H9 (cell line): ENCODE measurements at regions not wholly inside any gene's neighbourhood (a gene's known extent, or its start where the extent isn't known, plus 50 kb on each side); places are given as distances from the start of the nearest gene placed in this dataset.
A peak's percentile ranks its signal among the peaks of the same experiment; 100 is the strongest.

Experiments used
- DNase-seq: peaks from one replicate; pipeline ENCODE4 v3.0.0-alpha.2; 2017
- H2AFZ ChIP-seq: one replicate; pipeline ENCODE4 v1.6.1; 2013; ENCODE audit warnings: mild to moderate bottlenecking, low read length, control low read depth, moderate library complexity
- H2AK5ac ChIP-seq: 2 replicates; pipeline ENCODE4 v1.6.1; 2013; ENCODE audit warnings: low read length, control low read depth, mixed read lengths; ENCODE audit not compliant: insufficient read length
- H2BK120ac ChIP-seq: one replicate; pipeline ENCODE4 v1.6.1; 2013; ENCODE audit warnings: low read depth, mild to moderate bottlenecking, low read length, control low read depth, inconsistent platforms; ENCODE audit not compliant: poor library complexity, severe bottlenecking
- H2BK12ac ChIP-seq: 2 replicates; pipeline ENCODE4 v1.6.1; 2013; ENCODE audit warnings: low read length, control low read depth, mixed read lengths, low read depth; ENCODE audit not compliant: insufficient read length
- H2BK15ac ChIP-seq: 2 replicates; pipeline ENCODE4 v1.6.1; 2013; ENCODE audit warnings: low read depth, low read length, control low read depth
- H2BK20ac ChIP-seq: one replicate; pipeline ENCODE4 v1.6.1; 2013; ENCODE audit warnings: low read depth, mild to moderate bottlenecking, low read length, control low read depth, inconsistent platforms; ENCODE audit not compliant: poor library complexity, severe bottlenecking
- H2BK5ac ChIP-seq: 2 replicates; pipeline ENCODE4 v1.6.1; 2013; ENCODE audit warnings: low read length, control low read depth, mixed read lengths; ENCODE audit not compliant: insufficient read length
- H3K14ac ChIP-seq: 2 replicates; pipeline ENCODE4 v1.6.1; 2013; ENCODE audit warnings: low read length, control low read depth; ENCODE audit not compliant: insufficient read depth
- H3K18ac ChIP-seq: 2 replicates; pipeline ENCODE4 v1.6.1; 2013; ENCODE audit warnings: low read depth, mild to moderate bottlenecking, mixed read lengths, low read length, control low read depth; ENCODE audit not compliant: insufficient read length
- H3K23ac ChIP-seq: 2 replicates; pipeline ENCODE4 v1.6.1; 2013; ENCODE audit warnings: low read length, control low read depth, mixed read lengths, low read depth; ENCODE audit not compliant: insufficient read length
- H3K23me2 ChIP-seq: 2 replicates; pipeline ENCODE4 v1.6.1; 2013; ENCODE audit warnings: low read depth, mild to moderate bottlenecking, mixed read lengths, low read length, control low read depth; ENCODE audit not compliant: insufficient read length, poor library complexity, severe bottlenecking
- H3K27ac ChIP-seq: 2 replicates; pipeline ENCODE4 v1.5.1; 2013; ENCODE audit warnings: low read length, control low read depth, mixed read lengths, low read depth; ENCODE audit not compliant: insufficient read length
- H3K27me3 ChIP-seq: 2 replicates; pipeline ENCODE4 v1.6.1; 2013; ENCODE audit warnings: low read length, control low read depth, inconsistent platforms; ENCODE audit not compliant: insufficient read depth
- H3K4ac ChIP-seq: 2 replicates; pipeline ENCODE4 v1.6.1; 2013; ENCODE audit warnings: low read depth, mild to moderate bottlenecking, control low read depth, inconsistent platforms, low read length, moderate library complexity
- H3K4me1 ChIP-seq: 2 replicates; pipeline ENCODE4 v1.6.1; 2013; ENCODE audit warnings: low read length, control low read depth, inconsistent platforms; ENCODE audit not compliant: insufficient read depth
- H3K4me2 ChIP-seq: 2 replicates; pipeline ENCODE4 v1.6.1; 2013; ENCODE audit warnings: low read length, control low read depth, mixed read lengths; ENCODE audit not compliant: insufficient read length, insufficient read depth
- H3K56ac ChIP-seq: 2 replicates; pipeline ENCODE4 v1.6.1; 2013; ENCODE audit warnings: low read depth, mild to moderate bottlenecking, mixed read lengths, low read length, control low read depth; ENCODE audit not compliant: insufficient read length
- H3K79me1 ChIP-seq: 2 replicates; pipeline ENCODE4 v1.6.1; 2013; ENCODE audit warnings: low read depth, mild to moderate bottlenecking, moderate library complexity, low read length, control low read depth, inconsistent platforms; ENCODE audit not compliant: insufficient read depth, poor library complexity, severe bottlenecking
- H3K79me2 ChIP-seq: 2 replicates; pipeline ENCODE4 v1.6.1; 2013; ENCODE audit warnings: low read length, control low read depth, inconsistent platforms; ENCODE audit not compliant: insufficient read depth
- H3K9ac ChIP-seq: 2 replicates; pipeline ENCODE4 v1.6.1; 2013; ENCODE audit warnings: low read length, control low read depth, mixed read lengths; ENCODE audit not compliant: insufficient read length; ENCODE audit errors: extremely low read depth
- H3K9me3 ChIP-seq: one replicate; pipeline ENCODE4 v1.6.1; 2013; ENCODE audit warnings: low read depth, low read length, inconsistent platforms; ENCODE audit not compliant: control insufficient read depth
- H3T11ph ChIP-seq: one replicate; pipeline ENCODE4 v1.6.1; 2013; ENCODE audit warnings: mild to moderate bottlenecking, low read length, control low read depth, inconsistent platforms
- H4K20me1 ChIP-seq: one replicate; pipeline ENCODE4 v1.6.1; 2013; ENCODE audit not compliant: control insufficient read depth, insufficient read length, insufficient read depth
- H4K5ac ChIP-seq: 2 replicates; pipeline ENCODE4 v1.6.1; 2013; ENCODE audit warnings: low read depth, mild to moderate bottlenecking, mixed read lengths, low read length, control low read depth; ENCODE audit not compliant: insufficient read length
- H4K8ac ChIP-seq: replicated peaks from 2 replicates; pipeline ENCODE4 v1.6.1; 2013; ENCODE audit warnings: low read length, control low read depth, mixed read lengths, low read depth; ENCODE audit not compliant: insufficient read length
- H4K91ac ChIP-seq: 2 replicates; pipeline ENCODE4 v1.6.1; 2013; ENCODE audit warnings: low read depth, mild to moderate bottlenecking, moderate library complexity, mixed read lengths, low read length, control low read depth; ENCODE audit not compliant: insufficient read length
- H3K27ac Mint-ChIP-seq, 3 experiments: 2 replicates in 2 of 3; 3 replicates in 1 of 3; pipeline ENCODE4 v1.8.0; 2020 to 2021; ENCODE audit warnings: mixed read lengths in 3 of 3, mild to moderate bottlenecking in 1 of 3, moderate library complexity in 1 of 3
- H3K27me3 Mint-ChIP-seq: 2 replicates; pipeline ENCODE4 v1.8.0; 2021; ENCODE audit warnings: low read depth, mild to moderate bottlenecking, moderate library complexity, mixed read lengths
- H3K36me3 Mint-ChIP-seq, 3 experiments: 2 replicates in 2 of 3; 3 replicates in 1 of 3; pipeline ENCODE4 v1.8.0; 2020 to 2021; ENCODE audit warnings: low read depth in 3 of 3, mixed read lengths in 3 of 3; ENCODE audit not compliant: insufficient read depth in 1 of 3
- H3K4me1 Mint-ChIP-seq, 2 experiments: 2 replicates each; pipeline ENCODE4 v1.8.0; 2020; ENCODE audit warnings: mixed read lengths in 2 of 2
- H3K4me3 Mint-ChIP-seq, 2 experiments: 2 replicates in 1 of 2; 3 replicates in 1 of 2; pipeline ENCODE4 v1.8.0; 2020 to 2021; ENCODE audit warnings: mild to moderate bottlenecking in 2 of 2, mixed read lengths in 2 of 2, moderate library complexity in 1 of 2
- H3K9me3 Mint-ChIP-seq, 2 experiments: 2 replicates in 1 of 2; 3 replicates in 1 of 2; pipeline ENCODE4 v1.8.0; 2020; ENCODE audit warnings: mild to moderate bottlenecking in 2 of 2, mixed read lengths in 2 of 2, moderate library complexity in 1 of 2
- CTCF ChIP-seq: fragments of 200-600 bp; sonication (generic); conservative IDR thresholded peaks from 3 replicates; pipeline ENCODE4 v1.8.0; 2021; ENCODE audit warnings: antibody characterized with exemption, mild to moderate bottlenecking
- WGBS: extraction: QIAGEN DNeasy Blood & Tissue Kit; methylation state at CpG from one replicate; pipeline ENCODE4 v1.1.7; 2013; ENCODE audit warnings: missing lambda C conversion rate, low lambda C conversion rate, mixed read lengths; ENCODE audit not compliant: insufficient read length; ENCODE audit errors: extremely low coverage; 5-methylcytosine and 5-hydroxymethylcytosine counted together

GRCh38 chrX:4315891-4316290 lies 602.4 kb upstream of the PRKX start:
- no peak overlapping the region for H3K4ac ChIP-seq
- H3K9me3 ChIP-seq = no peaks in the 10 kb centered on the region
- Mint-ChIP-seq H3K4me1 (peaks cover 22 to 26% of the 10 kb centered on the region in 2 experiments), H3K27ac (peak overlapping the region in 2 of 3 experiments; percentile 22 to 83; a peak in 3 of 7 replicates), H3K36me3 (peaks cover 0 to 4% (median 0%) of the 10 kb centered on the region in 3 experiments; a peak in 2 of 7 replicates), H3K9me3 (peaks cover 0 to 3% of the 10 kb centered on the region in 2 experiments; a peak in 1 of 5 replicates), H3K4me3 (no peak overlapping the region), H3K27me3 (no peaks in the 10 kb centered on the region)
- no peak overlapping the region for H4K5ac ChIP-seq
- no peak overlapping the region for H3K27ac ChIP-seq
- no peak overlapping the region for H3K4me2 ChIP-seq
- no peak overlapping the region for H2BK12ac ChIP-seq
- no peak overlapping the region for H3T11ph ChIP-seq
- no peak overlapping the region for H3K9ac ChIP-seq
- no CpG with 5 or more reads among the region's 2 CpGs for WGBS
- no peak overlapping the region for H2BK15ac ChIP-seq
- no peak for TF ChIP-seq CTCF
- no peaks in the 10 kb centered on the region for H4K20me1 ChIP-seq
- no peak overlapping the region for H4K8ac ChIP-seq
- H3K56ac ChIP-seq = no peak overlapping the region
- no peak overlapping the region for H3K18ac ChIP-seq
- no peak overlapping the region for H2AK5ac ChIP-seq
- no peak overlapping the region for H2BK20ac ChIP-seq
- no peak overlapping the region for H2BK120ac ChIP-seq
- no peaks in the 10 kb centered on the region for H3K23me2 ChIP-seq
- peaks cover 11% of the 10 kb centered on the region for H3K4me1 ChIP-seq
- no peak overlapping the region for H2AFZ ChIP-seq
- H3K23ac ChIP-seq = no peak overlapping the region
- no peak overlapping the region for H4K91ac ChIP-seq
- DNase-seq = no peak
- no peak overlapping the region for H2BK5ac ChIP-seq
- no peaks in the 10 kb centered on the region for H3K27me3 ChIP-seq
- no peaks in the 10 kb centered on the region for H3K79me1 ChIP-seq
- H3K14ac ChIP-seq = no peak overlapping the region
- H3K79me2 ChIP-seq = no peaks in the 10 kb centered on the region
